ENCODE measurements at regions not wholly inside any gene's neighbourhood (a gene's known extent, or its start where the extent isn't known, plus 50 kb on each side); places are given as distances from the start of the nearest gene placed in this dataset.

DNA sequence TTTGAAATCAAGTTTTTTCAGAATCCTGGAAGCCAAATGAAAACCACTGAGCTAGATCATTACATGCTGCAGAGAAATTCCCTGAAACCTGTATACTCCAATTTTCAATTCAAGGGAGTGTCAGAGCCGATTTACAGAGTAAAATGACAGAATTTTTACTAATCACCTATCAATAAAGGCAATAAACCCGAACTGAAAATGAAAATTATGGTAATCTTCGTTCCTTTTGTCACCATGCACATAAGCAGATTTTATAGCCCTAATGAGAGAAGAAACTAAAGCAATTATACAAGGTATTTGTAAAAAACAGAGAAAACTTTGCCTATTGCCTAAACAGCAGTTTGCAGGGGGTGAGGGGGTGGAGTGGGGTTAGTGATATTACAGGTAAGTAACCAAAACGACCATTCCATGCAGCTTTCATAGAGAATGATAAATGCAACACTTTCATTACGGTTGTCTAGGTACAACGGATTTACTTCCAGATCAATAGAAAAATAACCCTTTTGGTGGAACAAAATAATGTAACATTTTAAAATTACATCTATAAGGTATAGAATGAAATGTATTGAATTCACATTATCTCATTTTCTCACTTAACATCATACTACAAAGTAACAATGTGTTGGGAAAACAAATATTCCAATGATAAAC is 115.2 kb upstream of the BEND6 start:
- no peak for DNase-seq
- Histone ChIP-seq H3K36me3 (no peaks in the 10 kb centered on the region), H3K4me1 (peaks cover 3 to 27% (median 11%) of the 10 kb centered on the region in 4 donors), H3K9me3 (no peaks in the 10 kb centered on the region), H3K27me3 (peaks cover 0 to 12% (median 3%) of the 10 kb centered on the region in 4 donors), H3K27ac (no peak overlapping the region), H3K4me3 (no peak overlapping the region)
- no peak for ATAC-seq (ENCODE audit: low FRiP score in 2 of 2)
- TF ChIP-seq EP300 (IDR thresholded peaks at IDR 0.05) = no peak
- no peak for TF ChIP-seq POLR2AphosphoS5 (IDR thresholded peaks at IDR 0.05)
- TF ChIP-seq CTCF (IDR thresholded peaks at IDR 0.05) = no peak
- no peak for TF ChIP-seq POLR2A (IDR thresholded peaks at IDR 0.05)
- WGBS, 2 donors = 85 to 86% methylated on average over 6 of the region's 6 CpGs

- TF ChIP-seq POLR2A (IDR thresholded peaks at IDR 0.05) (no peak), EP300 (IDR thresholded peaks at IDR 0.05) (no peak), CTCF (IDR thresholded peaks at IDR 0.05) (no peak), POLR2AphosphoS5 (IDR thresholded peaks at IDR 0.05) (no peak)
- no peak overlapping the region for H3K4me3 ChIP-seq
- H3K4me1 ChIP-seq = peaks cover 3 to 21% (median 8%) of the 10 kb centered on the region in 4 donors
- H3K27ac ChIP-seq = no peak overlapping the region
- WGBS, 2 donors = 75 to 87% methylated on average over 1 of the region's 1 CpG
- no peak for ATAC-seq (ENCODE audit: low FRiP score in 2 of 2)
- no peak for DNase-seq
- no peaks in the 10 kb centered on the region for H3K9me3 ChIP-seq
- H3K36me3 ChIP-seq = no peaks in the 10 kb centered on the region
- peaks cover 0 to 9% (median 2%) of the 10 kb centered on the region in 4 donors for H3K27me3 ChIP-seq
Observed at GRCh38 chr6:56838965-56839364, 115.9 kb upstream of the BEND6 start.

DNA sequence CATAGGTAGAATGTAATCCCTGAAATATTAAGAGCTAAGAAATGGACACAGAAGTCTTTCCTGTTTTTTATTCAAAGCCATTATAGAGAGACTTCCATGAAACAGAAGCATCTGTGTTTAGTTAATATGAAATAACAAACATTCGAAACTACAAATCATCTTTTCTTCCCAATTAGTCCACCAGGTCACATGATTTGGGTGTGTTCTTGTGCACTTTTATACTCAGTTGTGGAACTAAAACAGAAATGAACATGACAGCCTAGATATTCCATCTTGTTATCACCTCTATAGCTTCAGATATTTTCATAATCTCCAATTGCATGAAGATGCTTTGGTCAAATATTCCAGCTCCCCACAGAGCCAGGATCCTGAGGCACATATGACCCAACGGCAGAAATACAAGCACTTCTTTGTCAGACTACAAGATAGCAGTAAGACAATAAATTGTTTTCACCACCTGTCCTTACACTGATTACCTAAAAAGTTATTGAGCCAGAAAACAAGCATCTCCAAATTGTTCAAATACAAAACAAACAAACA is 116.8 kb upstream of the BEND6 start:
- Histone ChIP-seq H3K4me3 (no peak overlapping the region), H3K27me3 (peaks cover 0 to 5% (median under 1%) of the 10 kb centered on the region in 4 donors), H3K36me3 (no peaks in the 10 kb centered on the region), H3K27ac (no peak overlapping the region), H3K9me3 (no peaks in the 10 kb centered on the region), H3K4me1 (peaks cover 3 to 12% (median 5%) of the 10 kb centered on the region in 4 donors)
- TF ChIP-seq POLR2AphosphoS5 (IDR thresholded peaks at IDR 0.05) (no peak), POLR2A (IDR thresholded peaks at IDR 0.05) (no peak), CTCF (IDR thresholded peaks at IDR 0.05) (no peak), EP300 (IDR thresholded peaks at IDR 0.05) (no peak)
- WGBS, 2 donors = 57 to 83% methylated on average over 2 of the region's 2 CpGs
- no peak for DNase-seq
- no peak for ATAC-seq (ENCODE audit: low FRiP score in 2 of 2)

DNA sequence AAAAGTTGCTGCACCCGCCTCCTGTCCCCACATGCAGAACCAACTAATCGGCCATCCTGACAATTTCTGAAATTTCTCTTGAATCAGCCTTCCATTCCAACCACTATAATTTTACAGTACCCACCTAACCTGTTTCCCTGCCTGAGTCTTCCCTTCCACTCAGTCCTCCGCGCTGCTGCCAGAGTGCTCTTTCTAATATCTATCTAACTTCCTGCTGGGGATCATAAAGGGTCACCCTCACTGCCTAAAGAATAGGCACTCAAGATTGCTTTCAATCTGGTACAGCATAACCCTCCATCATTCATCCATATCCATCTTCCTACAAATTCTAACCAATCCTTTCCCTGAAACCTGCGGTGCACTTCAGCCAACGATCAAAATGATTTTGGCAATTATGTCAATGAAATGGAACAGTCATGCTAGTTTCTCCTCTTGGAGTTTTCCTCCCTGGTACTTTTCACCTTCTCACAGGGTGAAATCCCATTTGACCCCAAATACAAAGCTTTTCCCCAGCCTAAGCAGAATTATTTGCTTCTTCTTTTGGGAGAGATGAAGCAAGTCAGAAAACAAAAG is 117.5 kb upstream of the BEND6 start:
- WGBS, 2 donors = 90 to 93% methylated on average over 6 of the region's 6 CpGs
- Histone ChIP-seq H3K4me3 (no peak overlapping the region), H3K36me3 (no peaks in the 10 kb centered on the region), H3K27me3 (peaks cover 0 to under 1% (median 0%) of the 10 kb centered on the region in 4 donors), H3K27ac (no peak overlapping the region), H3K9me3 (no peaks in the 10 kb centered on the region), H3K4me1 (peaks cover 0 to 7% (median 4%) of the 10 kb centered on the region in 4 donors)
- ATAC-seq (ENCODE audit: low FRiP score in 2 of 2) (no peak), DNase-seq (no peak)
- TF ChIP-seq POLR2AphosphoS5 (IDR thresholded peaks at IDR 0.05) (no peak), CTCF (IDR thresholded peaks at IDR 0.05) (no peak), POLR2A (IDR thresholded peaks at IDR 0.05) (no peak), EP300 (IDR thresholded peaks at IDR 0.05) (no peak)

Measured in upper lobe of left lung (tissue), 6 donors.